ENCODE measurements at regions not wholly inside any gene's neighbourhood (a gene's known extent, or its start where the extent isn't known, plus 50 kb on each side); places are given as distances from the start of the nearest gene placed in this dataset.

- no peak for DNase-seq (ENCODE audit: low read depth)
- H3K4me3 ChIP-seq (ENCODE audit: low read depth, low read length), result no peak overlapping the region
- in situ Hi-C loops (cut with HindIII; ENCODE audit: low sequenced_read_pairs), result no loop called here
- TF ChIP-seq CTCF (IDR thresholded peaks at IDR 0.05; ENCODE audit: low read depth, low read length, missing control alignments), result no peak
These were observed 1227.7 kb upstream of the WWC1 start for GRCh38 chr5:167063788-167064187.

GRCh38 chr5:167064198-167064776, 1227.2 kb upstream of the WWC1 start:
- no peak for DNase-seq (ENCODE audit: low read depth)
- no peak for TF ChIP-seq CTCF (IDR thresholded peaks at IDR 0.05; ENCODE audit: low read depth, low read length, missing control alignments)
- in situ Hi-C loops (cut with HindIII; ENCODE audit: low sequenced_read_pairs), result no loop called here
- no peak overlapping the region for H3K4me3 ChIP-seq (ENCODE audit: low read depth, low read length)

GRCh38 chr5:167065794-167066193, 1225.7 kb upstream of the WWC1 start:
- no peak overlapping the region for H3K4me3 ChIP-seq (ENCODE audit: low read depth, low read length)
- in situ Hi-C loops (cut with HindIII; ENCODE audit: low sequenced_read_pairs), result no loop called here
- no peak for DNase-seq (ENCODE audit: low read depth)
- TF ChIP-seq CTCF (IDR thresholded peaks at IDR 0.05; ENCODE audit: low read depth, low read length, missing control alignments), result no peak

- TF ChIP-seq CTCF (IDR thresholded peaks at IDR 0.05; ENCODE audit: low read depth, low read length, missing control alignments), result no peak
- no peak for DNase-seq (ENCODE audit: low read depth)
- in situ Hi-C loops (cut with HindIII; ENCODE audit: low sequenced_read_pairs), result no loop called here
- H3K4me3 ChIP-seq (ENCODE audit: low read depth, low read length), result no peak overlapping the region
These were observed 1219.3 kb upstream of the WWC1 start for GRCh38 chr5:167071981-167072610.

GRCh38 chr5:167081561-167081960, 1209.9 kb upstream of the WWC1 start:
- TF ChIP-seq CTCF (IDR thresholded peaks at IDR 0.05; ENCODE audit: low read depth, low read length, missing control alignments), result no peak
- in situ Hi-C loops (cut with HindIII; ENCODE audit: low sequenced_read_pairs), result no loop called here
- no peak for DNase-seq (ENCODE audit: low read depth)
- H3K4me3 ChIP-seq (ENCODE audit: low read depth, low read length), result no peak overlapping the region

- no peak for DNase-seq (ENCODE audit: low read depth)
- in situ Hi-C loops (cut with HindIII; ENCODE audit: low sequenced_read_pairs), result no loop called here
These were observed 1194.6 kb upstream of the WWC1 start for GRCh38 chr5:167096816-167097215.

More at GRCh38 chr5:167096816-167097215, 1194.6 kb upstream of the WWC1 start:
- no peak for TF ChIP-seq CTCF (IDR thresholded peaks at IDR 0.05; ENCODE audit: low read depth, low read length, missing control alignments)
- H3K4me3 ChIP-seq (ENCODE audit: low read depth, low read length), result no peak overlapping the region

All from astrocyte of the cerebellum (primary cell).